CD14-positive monocyte (primary cell): ENCODE measurements at regions not wholly inside any gene's neighbourhood (a gene's known extent, or its start where the extent isn't known, plus 50 kb on each side); places are given as distances from the start of the nearest gene placed in this dataset.

Experiments used
- DNase-seq, 3 donors: peaks; one replicate each; pipeline ENCODE4 v3.0.0-alpha.2; 2011 to 2022
- H2AFZ ChIP-seq: 2 replicates; pipeline ENCODE4 v1.6.0; 2012; ENCODE audit warnings: mild to moderate bottlenecking, low read depth, low read length, inconsistent platforms; ENCODE audit not compliant: insufficient read depth, poor library complexity, severe bottlenecking
- H3K27ac ChIP-seq, 2 donors: 1 replicate in 1 of 2; 2 replicates in 1 of 2; pipeline ENCODE4 v1.5.1; 2012 to 2013; ENCODE audit warnings: low read length in 2 of 2, control low read depth in 1 of 2, inconsistent platforms in 1 of 2, low read depth in 1 of 2, mild to moderate bottlenecking in 1 of 2
- H3K27me3 ChIP-seq, 2 donors: one replicate each; pipeline versions ENCODE4 v1.6.0 to v1.6.1; 2011 to 2013; ENCODE audit warnings: low read length in 2 of 2; ENCODE audit not compliant: control insufficient read depth in 2 of 2, insufficient read depth in 2 of 2
- H3K36me3 ChIP-seq, 2 donors: replicated peaks in 1 of 2; 1 replicate in 1 of 2; 2 replicates in 1 of 2; pipeline versions ENCODE4 v1.5.1 to v1.6.1; 2012 to 2013; ENCODE audit warnings: low read length in 2 of 2, control low read depth in 1 of 2, inconsistent platforms in 1 of 2, mild to moderate bottlenecking in 1 of 2; ENCODE audit not compliant: insufficient read depth in 2 of 2, control insufficient read depth in 1 of 2
- H3K4me1 ChIP-seq, 2 donors: 1 replicate in 1 of 2; 2 replicates in 1 of 2; pipeline versions ENCODE4 v1.5.1 to v1.6.1; 2012 to 2013; ENCODE audit warnings: low read length in 2 of 2, control low read depth in 1 of 2, inconsistent platforms in 1 of 2, mild to moderate bottlenecking in 1 of 2, moderate library complexity in 1 of 2; ENCODE audit not compliant: insufficient read depth in 2 of 2, control insufficient read depth in 1 of 2
- H3K4me2 ChIP-seq: replicated peaks from 2 replicates; pipeline ENCODE3; 2012; ENCODE audit warnings: low read length, moderate library complexity, mild to moderate bottlenecking; ENCODE audit not compliant: poor library complexity, severe bottlenecking; ENCODE audit errors: extremely low read depth
- H3K4me3 ChIP-seq, 3 experiments: fragments of 200-600 bp in 1 of 3; sonication (generic) in 1 of 3; replicated peaks in 1 of 3; 1 replicate in 2 of 3; 2 replicates in 1 of 3; pipeline ENCODE4 v1.5.1; 2011 to 2013; ENCODE audit warnings: low read length in 3 of 3, mild to moderate bottlenecking in 3 of 3, control low read depth in 2 of 3, low read depth in 2 of 3, inconsistent platforms in 1 of 3, moderate library complexity in 1 of 3
- H3K79me2 ChIP-seq: 2 replicates; pipeline ENCODE4 v1.6.0; 2012; ENCODE audit warnings: mild to moderate bottlenecking, control low read depth, inconsistent platforms, low read length, moderate library complexity; ENCODE audit not compliant: insufficient read depth
- H3K9ac ChIP-seq: 2 replicates; pipeline ENCODE4 v1.6.0; 2017; ENCODE audit warnings: low read length, mild to moderate bottlenecking; ENCODE audit not compliant: insufficient read depth, poor library complexity, severe bottlenecking
- H3K9me3 ChIP-seq, 2 donors: replicated peaks in 1 of 2; 1 replicate in 1 of 2; 2 replicates in 1 of 2; pipeline versions ENCODE4 v1.5.1 to v1.6.1; 2012 to 2013; ENCODE audit warnings: low read length in 2 of 2, control low read depth in 1 of 2; ENCODE audit not compliant: control insufficient read depth in 1 of 2, insufficient read depth in 1 of 2
- H4K20me1 ChIP-seq: 2 replicates; pipeline ENCODE4 v1.6.0; 2012; ENCODE audit warnings: mild to moderate bottlenecking, low read length, control low read depth, moderate library complexity; ENCODE audit not compliant: insufficient read depth
- H3K27ac Mint-ChIP-seq, 7 donors: one replicate each; pipeline ENCODE4 v1.8.0; 2020; ENCODE audit warnings: mild to moderate bottlenecking in 7 of 7, mixed read lengths in 7 of 7, moderate library complexity in 6 of 7, inconsistent platforms in 2 of 7
- H3K27me3 Mint-ChIP-seq, 3 donors: one replicate each; pipeline ENCODE4 v1.8.0; 2021 to 2022; ENCODE audit warnings: low read depth in 3 of 3, mild to moderate bottlenecking in 3 of 3, mixed read lengths in 3 of 3, moderate library complexity in 3 of 3, inconsistent platforms in 1 of 3
- H3K36me3 Mint-ChIP-seq, 2 donors: one replicate each; pipeline ENCODE4 v1.8.0; 2020; ENCODE audit warnings: mixed read lengths in 2 of 2, inconsistent platforms in 1 of 2, mild to moderate bottlenecking in 1 of 2
- H3K4me1 Mint-ChIP-seq: one replicate; pipeline ENCODE4 v1.8.0; 2020; ENCODE audit warnings: mild to moderate bottlenecking, mixed read lengths
- H3K4me3 Mint-ChIP-seq, 2 donors: one replicate each; pipeline ENCODE4 v1.8.0; 2020; ENCODE audit warnings: mild to moderate bottlenecking in 2 of 2, mixed read lengths in 2 of 2, moderate library complexity in 1 of 2
- H3K9me3 Mint-ChIP-seq, 7 donors: one replicate each; pipeline ENCODE4 v1.8.0; 2020 to 2022; ENCODE audit warnings: mixed read lengths in 7 of 7, mild to moderate bottlenecking in 6 of 7, moderate library complexity in 6 of 7, inconsistent platforms in 2 of 7
- CTCF ChIP-seq: fragments of 200-600 bp; IDR thresholded peaks from one replicate; pipeline ENCODE4 v1.8.0; 2022; ENCODE audit warnings: antibody characterized with exemption, mild to moderate bottlenecking
- WGBS: methylation state at CpG from one replicate; pipeline ENCODE4 v1.1.5; 2013; ENCODE audit warnings: missing lambda C conversion rate; ENCODE audit not compliant: insufficient coverage; 5-methylcytosine and 5-hydroxymethylcytosine counted together
- intact Hi-C, 2 donors: fragments of 100-400 bp; cut with micrococcal nuclease; formaldehyde crosslinking; loops; one replicate each; pipeline versions ENCODE4 v1.15.0 to v1.15.1; 2023

GRCh38 chr13:61761690-61762089 lies 346.0 kb upstream of the PCDH20 start:
- intact Hi-C loops: no loop called here
- Mint-ChIP-seq H3K27me3 (peaks cover 0 to 1% (median 0%) of the 10 kb centered on the region in 3 donors), H3K27ac (no peak overlapping the region), H3K4me3 (no peak overlapping the region), H3K9me3 (peaks cover 6 to 22% (median 10%) of the 10 kb centered on the region in 7 donors), H3K36me3 (no peaks in the 10 kb centered on the region), H3K4me1 (no peaks in the 10 kb centered on the region)
- DNase-seq: no peak
- TF ChIP-seq CTCF: no peak
- H3K4me1 ChIP-seq: no peaks in the 10 kb centered on the region
- H4K20me1 ChIP-seq: no peaks in the 10 kb centered on the region
- no peak overlapping the region for H2AFZ ChIP-seq
- no peak overlapping the region for H3K4me3 ChIP-seq
- no peak overlapping the region for H3K27ac ChIP-seq
- peaks cover 16 to 27% of the 10 kb centered on the region in 2 donors for H3K9me3 ChIP-seq
- no CpG with 5 or more reads among the region's 1 CpG for WGBS
- H3K36me3 ChIP-seq: no peaks in the 10 kb centered on the region
- no peak overlapping the region for H3K4me2 ChIP-seq
- H3K79me2 ChIP-seq: no peaks in the 10 kb centered on the region
- no peak overlapping the region for H3K9ac ChIP-seq
- H3K27me3 ChIP-seq: no peaks in the 10 kb centered on the region

- Mint-ChIP-seq H3K27me3 (no peaks in the 10 kb centered on the region), H3K36me3 (no peaks in the 10 kb centered on the region), H3K4me3 (no peak overlapping the region), H3K4me1 (no peaks in the 10 kb centered on the region), H3K9me3 (peaks cover 0 to 13% (median 7%) of the 10 kb centered on the region in 7 donors), H3K27ac (no peak overlapping the region)
- no peak for DNase-seq
- Histone ChIP-seq H2AFZ (no peak overlapping the region), H4K20me1 (no peaks in the 10 kb centered on the region), H3K4me3 (no peak overlapping the region), H3K27ac (no peak overlapping the region), H3K36me3 (no peaks in the 10 kb centered on the region), H3K27me3 (no peaks in the 10 kb centered on the region), H3K9ac (no peak overlapping the region), H3K79me2 (no peaks in the 10 kb centered on the region), H3K4me1 (no peaks in the 10 kb centered on the region), H3K9me3 (peaks cover 4 to 18% of the 10 kb centered on the region in 2 donors), H3K4me2 (no peak overlapping the region)
- no CpG with 5 or more reads among the region's 3 CpGs for WGBS
- intact Hi-C loops: no loop called here
- TF ChIP-seq CTCF: no peak
These were observed 344.5 kb upstream of the PCDH20 start for GRCh38 chr13:61760102-61760501.
